ENCODE measurements at regions not wholly inside any gene's neighbourhood (a gene's known extent, or its start where the extent isn't known, plus 50 kb on each side); places are given as distances from the start of the nearest gene placed in this dataset.

DNA sequence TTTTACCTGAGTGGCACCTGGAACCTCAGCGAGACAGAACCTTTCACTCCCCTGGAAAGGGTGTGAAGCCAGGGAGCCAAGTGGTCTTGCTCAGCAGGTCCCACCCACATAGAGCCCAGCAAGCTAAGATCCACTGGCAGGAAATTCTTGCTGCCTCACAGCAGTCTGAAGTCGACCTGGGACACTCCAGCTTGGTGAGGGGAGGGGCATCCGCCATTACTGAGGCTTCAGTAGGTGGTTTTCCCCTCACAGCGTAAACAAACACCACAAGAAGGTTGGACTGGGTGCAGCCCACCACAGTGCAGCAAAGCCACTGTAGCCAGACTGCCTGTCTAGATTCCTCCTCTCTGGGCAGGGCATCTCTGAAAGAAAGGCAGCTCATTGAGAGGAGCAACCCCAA lies 134.7 kb upstream of the RSPO3 start:
- TF ChIP-seq, protein P1, sequence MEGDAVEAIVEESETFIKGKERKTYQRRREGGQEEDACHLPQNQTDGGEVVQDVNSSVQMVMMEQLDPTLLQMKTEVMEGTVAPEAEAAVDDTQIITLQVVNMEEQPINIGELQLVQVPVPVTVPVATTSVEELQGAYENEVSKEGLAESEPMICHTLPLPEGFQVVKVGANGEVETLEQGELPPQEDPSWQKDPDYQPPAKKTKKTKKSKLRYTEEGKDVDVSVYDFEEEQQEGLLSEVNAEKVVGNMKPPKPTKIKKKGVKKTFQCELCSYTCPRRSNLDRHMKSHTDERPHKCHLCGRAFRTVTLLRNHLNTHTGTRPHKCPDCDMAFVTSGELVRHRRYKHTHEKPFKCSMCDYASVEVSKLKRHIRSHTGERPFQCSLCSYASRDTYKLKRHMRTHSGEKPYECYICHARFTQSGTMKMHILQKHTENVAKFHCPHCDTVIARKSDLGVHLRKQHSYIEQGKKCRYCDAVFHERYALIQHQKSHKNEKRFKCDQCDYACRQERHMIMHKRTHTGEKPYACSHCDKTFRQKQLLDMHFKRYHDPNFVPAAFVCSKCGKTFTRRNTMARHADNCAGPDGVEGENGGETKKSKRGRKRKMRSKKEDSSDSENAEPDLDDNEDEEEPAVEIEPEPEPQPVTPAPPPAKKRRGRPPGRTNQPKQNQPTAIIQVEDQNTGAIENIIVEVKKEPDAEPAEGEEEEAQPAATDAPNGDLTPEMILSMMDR (conservative IDR thresholded peaks at IDR 0.05; ENCODE audit: low read depth, low read length), result no peak
- no peak for TF ChIP-seq EZH2phosphoT487 (IDR thresholded peaks at IDR 0.05; ENCODE audit: borderline replicate concordance, low read length)
